ENCODE measurements at regions not wholly inside any gene's neighbourhood (a gene's known extent, or its start where the extent isn't known, plus 50 kb on each side); places are given as distances from the start of the nearest gene placed in this dataset.
A peak's percentile ranks its signal among the peaks of the same experiment; 100 is the strongest.

GRCh38 chr10:69734797-69735468 lies 66.8 kb upstream of the COL13A1 start (continued):
- TF ChIP-seq, protein P1, sequence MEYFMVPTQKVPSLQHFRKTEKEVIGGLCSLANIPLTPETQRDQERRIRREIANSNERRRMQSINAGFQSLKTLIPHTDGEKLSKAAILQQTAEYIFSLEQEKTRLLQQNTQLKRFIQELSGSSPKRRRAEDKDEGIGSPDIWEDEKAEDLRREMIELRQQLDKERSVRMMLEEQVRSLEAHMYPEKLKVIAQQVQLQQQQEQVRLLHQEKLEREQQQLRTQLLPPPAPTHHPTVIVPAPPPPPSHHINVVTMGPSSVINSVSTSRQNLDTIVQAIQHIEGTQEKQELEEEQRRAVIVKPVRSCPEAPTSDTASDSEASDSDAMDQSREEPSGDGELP (CRISPR knock-in tag; IDR thresholded peaks at IDR 0.05; ENCODE audit: borderline replicate concordance) = peak; percentile 48; the same call in 1 of the 2 replicates
- peak; percentile 50; the same call in 1 of the 2 replicates for TF ChIP-seq MEF2D (tag; conservative IDR thresholded peaks at IDR 0.05; ENCODE audit: low read depth)
- peak; percentile 63 for TF ChIP-seq SMAD4 (CRISPR knock-in tag; conservative IDR thresholded peaks at IDR 0.05)
- TF ChIP-seq CEBPG (CRISPR knock-in tag; IDR thresholded peaks at IDR 0.05) = peak; percentile 99
- peak; percentile 94 to 99 for TF ChIP-seq CEBPG (tag; conservative IDR thresholded peaks at IDR 0.05 in 1 of 2, IDR thresholded peaks at IDR 0.05 in 1 of 2)
- TF ChIP-seq POLR3G (IDR thresholded peaks at IDR 0.05; ENCODE audit: extremely low read depth, insufficient read length, insufficient replicate concordance) = no peak
- TF ChIP-seq CBFB (CRISPR knock-in tag; IDR thresholded peaks at IDR 0.05) = peak; percentile 96
- TF ChIP-seq, protein P2, sequence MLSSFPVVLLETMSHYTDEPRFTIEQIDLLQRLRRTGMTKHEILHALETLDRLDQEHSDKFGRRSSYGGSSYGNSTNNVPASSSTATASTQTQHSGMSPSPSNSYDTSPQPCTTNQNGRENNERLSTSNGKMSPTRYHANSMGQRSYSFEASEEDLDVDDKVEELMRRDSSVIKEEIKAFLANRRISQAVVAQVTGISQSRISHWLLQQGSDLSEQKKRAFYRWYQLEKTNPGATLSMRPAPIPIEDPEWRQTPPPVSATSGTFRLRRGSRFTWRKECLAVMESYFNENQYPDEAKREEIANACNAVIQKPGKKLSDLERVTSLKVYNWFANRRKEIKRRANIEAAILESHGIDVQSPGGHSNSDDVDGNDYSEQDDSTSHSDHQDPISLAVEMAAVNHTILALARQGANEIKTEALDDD (IDR thresholded peaks at IDR 0.05) = peak; percentile 32; the same call in 1 of the 2 replicates
- TF ChIP-seq ZNF589 (CRISPR knock-in tag; IDR thresholded peaks at IDR 0.05; ENCODE audit: low read depth) = 0 out of 2 replicates have a peak, but pooled peaks have one; percentile 65
- TF ChIP-seq MYC (IDR thresholded peaks at IDR 0.05; ENCODE audit: low read depth, low read length) = peak; percentile 67
- no peak for TF ChIP-seq MYC (CRISPR knock-in tag; IDR thresholded peaks at IDR 0.05; ENCODE audit: borderline replicate concordance, low read depth)
- TF ChIP-seq JUND (IDR thresholded peaks at IDR 0.05; ENCODE audit: borderline replicate concordance, low read depth, low read length) = peak; percentile 79
- TF ChIP-seq JUND (tag; IDR thresholded peaks at IDR 0.05; ENCODE audit: borderline replicate concordance, low read depth, low read length) = peak; percentile 67; the same call in 1 of the 3 replicates
- TF ChIP-seq, protein P3, sequence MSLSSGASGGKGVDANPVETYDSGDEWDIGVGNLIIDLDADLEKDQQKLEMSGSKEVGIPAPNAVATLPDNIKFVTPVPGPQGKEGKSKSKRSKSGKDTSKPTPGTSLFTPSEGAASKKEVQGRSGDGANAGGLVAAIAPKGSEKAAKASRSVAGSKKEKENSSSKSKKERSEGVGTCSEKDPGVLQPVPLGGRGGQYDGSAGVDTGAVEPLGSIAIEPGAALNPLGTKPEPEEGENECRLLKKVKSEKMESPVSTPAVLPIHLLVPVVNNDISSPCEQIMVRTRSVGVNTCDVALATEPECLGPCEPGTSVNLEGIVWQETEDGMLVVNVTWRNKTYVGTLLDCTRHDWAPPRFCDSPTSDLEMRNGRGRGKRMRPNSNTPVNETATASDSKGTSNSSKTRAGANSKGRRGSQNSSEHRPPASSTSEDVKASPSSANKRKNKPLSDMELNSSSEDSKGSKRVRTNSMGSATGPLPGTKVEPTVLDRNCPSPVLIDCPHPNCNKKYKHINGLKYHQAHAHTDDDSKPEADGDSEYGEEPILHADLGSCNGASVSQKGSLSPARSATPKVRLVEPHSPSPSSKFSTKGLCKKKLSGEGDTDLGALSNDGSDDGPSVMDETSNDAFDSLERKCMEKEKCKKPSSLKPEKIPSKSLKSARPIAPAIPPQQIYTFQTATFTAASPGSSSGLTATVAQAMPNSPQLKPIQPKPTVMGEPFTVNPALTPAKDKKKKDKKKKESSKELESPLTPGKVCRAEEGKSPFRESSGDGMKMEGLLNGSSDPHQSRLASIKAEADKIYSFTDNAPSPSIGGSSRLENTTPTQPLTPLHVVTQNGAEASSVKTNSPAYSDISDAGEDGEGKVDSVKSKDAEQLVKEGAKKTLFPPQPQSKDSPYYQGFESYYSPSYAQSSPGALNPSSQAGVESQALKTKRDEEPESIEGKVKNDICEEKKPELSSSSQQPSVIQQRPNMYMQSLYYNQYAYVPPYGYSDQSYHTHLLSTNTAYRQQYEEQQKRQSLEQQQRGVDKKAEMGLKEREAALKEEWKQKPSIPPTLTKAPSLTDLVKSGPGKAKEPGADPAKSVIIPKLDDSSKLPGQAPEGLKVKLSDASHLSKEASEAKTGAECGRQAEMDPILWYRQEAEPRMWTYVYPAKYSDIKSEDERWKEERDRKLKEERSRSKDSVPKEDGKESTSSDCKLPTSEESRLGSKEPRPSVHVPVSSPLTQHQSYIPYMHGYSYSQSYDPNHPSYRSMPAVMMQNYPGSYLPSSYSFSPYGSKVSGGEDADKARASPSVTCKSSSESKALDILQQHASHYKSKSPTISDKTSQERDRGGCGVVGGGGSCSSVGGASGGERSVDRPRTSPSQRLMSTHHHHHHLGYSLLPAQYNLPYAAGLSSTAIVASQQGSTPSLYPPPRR (CRISPR knock-in tag; IDR thresholded peaks at IDR 0.05; ENCODE audit: borderline replicate concordance) = 0 out of 2 replicates have a peak, but pooled peaks have one; percentile 61
- TF ChIP-seq ZNF717 (CRISPR knock-in tag; IDR thresholded peaks at IDR 0.05) = no peak
- TF ChIP-seq FOXK2 (conservative IDR thresholded peaks at IDR 0.05 in 1 of 2, IDR thresholded peaks at IDR 0.05 in 1 of 2; ENCODE audit: low read depth in 2 of 2) = no peak
- TF ChIP-seq HCFC1 (IDR thresholded peaks at IDR 0.05; ENCODE audit: low read depth, low read length) = no peak
- TF ChIP-seq TRIM24 (IDR thresholded peaks at IDR 0.05) = peak in 1 of 2 experiments; percentile 68; a peak in 2 of 4 replicates
- peak; percentile 39 for TF ChIP-seq NEUROD1 (IDR thresholded peaks at IDR 0.05; ENCODE audit: borderline replicate concordance, low read depth, low read length, partially characterized antibody)
- TF ChIP-seq ATF7 (IDR thresholded peaks at IDR 0.05) = peak; percentile 83
- TF ChIP-seq L3MBTL2 (IDR thresholded peaks at IDR 0.05) = peak; percentile 55; the same call in 1 of the 2 replicates

Measured in K562 (cell line).